ENCODE measurements at regions not wholly inside any gene's neighbourhood (a gene's known extent, or its start where the extent isn't known, plus 50 kb on each side); places are given as distances from the start of the nearest gene placed in this dataset.

GRCh38 chr3:87558492-87558891 is 282.1 kb upstream of the POU1F1 start:
- TF ChIP-seq CTCF (IDR thresholded peaks at IDR 0.05) = no peak
- no peak for TF ChIP-seq POLR2A (IDR thresholded peaks at IDR 0.05)

Measured in lower leg skin (tissue), 3 donors.